H9 (cell line): ENCODE measurements at regions not wholly inside any gene's neighbourhood (a gene's known extent, or its start where the extent isn't known, plus 50 kb on each side); places are given as distances from the start of the nearest gene placed in this dataset.

ENCODE experiments used
- DNase-seq: peaks from one replicate; pipeline ENCODE4 v3.0.0-alpha.2; 2017
- H2AFZ ChIP-seq: one replicate; pipeline ENCODE4 v1.6.1; 2013; ENCODE audit warnings: mild to moderate bottlenecking, low read length, control low read depth, moderate library complexity
- H2AK5ac ChIP-seq: 2 replicates; pipeline ENCODE4 v1.6.1; 2013; ENCODE audit warnings: low read length, control low read depth, mixed read lengths; ENCODE audit not compliant: insufficient read length
- H2BK120ac ChIP-seq: one replicate; pipeline ENCODE4 v1.6.1; 2013; ENCODE audit warnings: low read depth, mild to moderate bottlenecking, low read length, control low read depth, inconsistent platforms; ENCODE audit not compliant: poor library complexity, severe bottlenecking
- H2BK12ac ChIP-seq: 2 replicates; pipeline ENCODE4 v1.6.1; 2013; ENCODE audit warnings: low read length, control low read depth, mixed read lengths, low read depth; ENCODE audit not compliant: insufficient read length
- H2BK15ac ChIP-seq: 2 replicates; pipeline ENCODE4 v1.6.1; 2013; ENCODE audit warnings: low read depth, low read length, control low read depth
- H2BK20ac ChIP-seq: one replicate; pipeline ENCODE4 v1.6.1; 2013; ENCODE audit warnings: low read depth, mild to moderate bottlenecking, low read length, control low read depth, inconsistent platforms; ENCODE audit not compliant: poor library complexity, severe bottlenecking
- H2BK5ac ChIP-seq: 2 replicates; pipeline ENCODE4 v1.6.1; 2013; ENCODE audit warnings: low read length, control low read depth, mixed read lengths; ENCODE audit not compliant: insufficient read length
- H3K14ac ChIP-seq: 2 replicates; pipeline ENCODE4 v1.6.1; 2013; ENCODE audit warnings: low read length, control low read depth; ENCODE audit not compliant: insufficient read depth
- H3K18ac ChIP-seq: 2 replicates; pipeline ENCODE4 v1.6.1; 2013; ENCODE audit warnings: low read depth, mild to moderate bottlenecking, mixed read lengths, low read length, control low read depth; ENCODE audit not compliant: insufficient read length
- H3K23ac ChIP-seq: 2 replicates; pipeline ENCODE4 v1.6.1; 2013; ENCODE audit warnings: low read length, control low read depth, mixed read lengths, low read depth; ENCODE audit not compliant: insufficient read length
- H3K23me2 ChIP-seq: 2 replicates; pipeline ENCODE4 v1.6.1; 2013; ENCODE audit warnings: low read depth, mild to moderate bottlenecking, mixed read lengths, low read length, control low read depth; ENCODE audit not compliant: insufficient read length, poor library complexity, severe bottlenecking
- H3K27ac ChIP-seq: 2 replicates; pipeline ENCODE4 v1.5.1; 2013; ENCODE audit warnings: low read length, control low read depth, mixed read lengths, low read depth; ENCODE audit not compliant: insufficient read length
- H3K27me3 ChIP-seq: 2 replicates; pipeline ENCODE4 v1.6.1; 2013; ENCODE audit warnings: low read length, control low read depth, inconsistent platforms; ENCODE audit not compliant: insufficient read depth
- H3K4ac ChIP-seq: 2 replicates; pipeline ENCODE4 v1.6.1; 2013; ENCODE audit warnings: low read depth, mild to moderate bottlenecking, control low read depth, inconsistent platforms, low read length, moderate library complexity
- H3K4me1 ChIP-seq: 2 replicates; pipeline ENCODE4 v1.6.1; 2013; ENCODE audit warnings: low read length, control low read depth, inconsistent platforms; ENCODE audit not compliant: insufficient read depth
- H3K4me2 ChIP-seq: 2 replicates; pipeline ENCODE4 v1.6.1; 2013; ENCODE audit warnings: low read length, control low read depth, mixed read lengths; ENCODE audit not compliant: insufficient read length, insufficient read depth
- H3K56ac ChIP-seq: 2 replicates; pipeline ENCODE4 v1.6.1; 2013; ENCODE audit warnings: low read depth, mild to moderate bottlenecking, mixed read lengths, low read length, control low read depth; ENCODE audit not compliant: insufficient read length
- H3K79me1 ChIP-seq: 2 replicates; pipeline ENCODE4 v1.6.1; 2013; ENCODE audit warnings: low read depth, mild to moderate bottlenecking, moderate library complexity, low read length, control low read depth, inconsistent platforms; ENCODE audit not compliant: insufficient read depth, poor library complexity, severe bottlenecking
- H3K79me2 ChIP-seq: 2 replicates; pipeline ENCODE4 v1.6.1; 2013; ENCODE audit warnings: low read length, control low read depth, inconsistent platforms; ENCODE audit not compliant: insufficient read depth
- H3K9ac ChIP-seq: 2 replicates; pipeline ENCODE4 v1.6.1; 2013; ENCODE audit warnings: low read length, control low read depth, mixed read lengths; ENCODE audit not compliant: insufficient read length; ENCODE audit errors: extremely low read depth
- H3K9me3 ChIP-seq: one replicate; pipeline ENCODE4 v1.6.1; 2013; ENCODE audit warnings: low read depth, low read length, inconsistent platforms; ENCODE audit not compliant: control insufficient read depth
- H3T11ph ChIP-seq: one replicate; pipeline ENCODE4 v1.6.1; 2013; ENCODE audit warnings: mild to moderate bottlenecking, low read length, control low read depth, inconsistent platforms
- H4K20me1 ChIP-seq: one replicate; pipeline ENCODE4 v1.6.1; 2013; ENCODE audit not compliant: control insufficient read depth, insufficient read length, insufficient read depth
- H4K5ac ChIP-seq: 2 replicates; pipeline ENCODE4 v1.6.1; 2013; ENCODE audit warnings: low read depth, mild to moderate bottlenecking, mixed read lengths, low read length, control low read depth; ENCODE audit not compliant: insufficient read length
- H4K8ac ChIP-seq: replicated peaks from 2 replicates; pipeline ENCODE4 v1.6.1; 2013; ENCODE audit warnings: low read length, control low read depth, mixed read lengths, low read depth; ENCODE audit not compliant: insufficient read length
- H4K91ac ChIP-seq: 2 replicates; pipeline ENCODE4 v1.6.1; 2013; ENCODE audit warnings: low read depth, mild to moderate bottlenecking, moderate library complexity, mixed read lengths, low read length, control low read depth; ENCODE audit not compliant: insufficient read length
- H3K27ac Mint-ChIP-seq, 3 experiments: 2 replicates in 2 of 3; 3 replicates in 1 of 3; pipeline ENCODE4 v1.8.0; 2020 to 2021; ENCODE audit warnings: mixed read lengths in 3 of 3, mild to moderate bottlenecking in 1 of 3, moderate library complexity in 1 of 3
- H3K27me3 Mint-ChIP-seq: 2 replicates; pipeline ENCODE4 v1.8.0; 2021; ENCODE audit warnings: low read depth, mild to moderate bottlenecking, moderate library complexity, mixed read lengths
- H3K36me3 Mint-ChIP-seq, 3 experiments: 2 replicates in 2 of 3; 3 replicates in 1 of 3; pipeline ENCODE4 v1.8.0; 2020 to 2021; ENCODE audit warnings: low read depth in 3 of 3, mixed read lengths in 3 of 3; ENCODE audit not compliant: insufficient read depth in 1 of 3
- H3K4me1 Mint-ChIP-seq, 2 experiments: 2 replicates each; pipeline ENCODE4 v1.8.0; 2020; ENCODE audit warnings: mixed read lengths in 2 of 2
- H3K4me3 Mint-ChIP-seq, 2 experiments: 2 replicates in 1 of 2; 3 replicates in 1 of 2; pipeline ENCODE4 v1.8.0; 2020 to 2021; ENCODE audit warnings: mild to moderate bottlenecking in 2 of 2, mixed read lengths in 2 of 2, moderate library complexity in 1 of 2
- H3K9me3 Mint-ChIP-seq, 2 experiments: 2 replicates in 1 of 2; 3 replicates in 1 of 2; pipeline ENCODE4 v1.8.0; 2020; ENCODE audit warnings: mild to moderate bottlenecking in 2 of 2, mixed read lengths in 2 of 2, moderate library complexity in 1 of 2
- CTCF ChIP-seq: fragments of 200-600 bp; sonication (generic); conservative IDR thresholded peaks from 3 replicates; pipeline ENCODE4 v1.8.0; 2021; ENCODE audit warnings: antibody characterized with exemption, mild to moderate bottlenecking
- WGBS: extraction: QIAGEN DNeasy Blood & Tissue Kit; methylation state at CpG from one replicate; pipeline ENCODE4 v1.1.7; 2013; ENCODE audit warnings: missing lambda C conversion rate, low lambda C conversion rate, mixed read lengths; ENCODE audit not compliant: insufficient read length; ENCODE audit errors: extremely low coverage; 5-methylcytosine and 5-hydroxymethylcytosine counted together

GRCh38 chr18:9011431-9011830, 91.1 kb upstream of the NDUFV2 start:
- no peak for TF ChIP-seq CTCF
- no CpG with 5 or more reads among the region's 5 CpGs for WGBS
- H3K23ac ChIP-seq = no peak overlapping the region
- no peak for DNase-seq
- no peaks in the 10 kb centered on the region; the same call in 1 of the 2 replicates for H3K4me1 ChIP-seq
- no peak overlapping the region for H3K27ac ChIP-seq
- no peak overlapping the region for H3K56ac ChIP-seq
- H3K36me3 Mint-ChIP-seq = no peaks in the 10 kb centered on the region
- H3K4me1 Mint-ChIP-seq = peaks cover 2% of the 10 kb centered on the region in 2 experiments
- H2BK12ac ChIP-seq = no peak overlapping the region
- no peak overlapping the region for H2BK15ac ChIP-seq
- no peaks in the 10 kb centered on the region for H3K79me1 ChIP-seq
- no peak overlapping the region for H3K4ac ChIP-seq
- H2BK20ac ChIP-seq = no peak overlapping the region
- no peaks in the 10 kb centered on the region for H3K9me3 ChIP-seq
- H3K27ac Mint-ChIP-seq = no peak overlapping the region
- no peak overlapping the region for H3K18ac ChIP-seq
- no peak overlapping the region for H3T11ph ChIP-seq
- no peaks in the 10 kb centered on the region for H3K23me2 ChIP-seq
- H2BK120ac ChIP-seq = no peak overlapping the region
- peaks cover 2% of the 10 kb centered on the region; the same call in 1 of the 2 replicates for H3K27me3 Mint-ChIP-seq
- no peak overlapping the region for H3K4me2 ChIP-seq
- H3K9ac ChIP-seq = no peak overlapping the region
- H4K91ac ChIP-seq = no peak overlapping the region
- no peak overlapping the region for H3K4me3 Mint-ChIP-seq
- no peaks in the 10 kb centered on the region for H3K27me3 ChIP-seq
- H4K5ac ChIP-seq = no peak overlapping the region
- H3K14ac ChIP-seq = no peak overlapping the region
- no peak overlapping the region for H4K8ac ChIP-seq
- H4K20me1 ChIP-seq = no peaks in the 10 kb centered on the region
- no peak overlapping the region for H2AFZ ChIP-seq
- H2AK5ac ChIP-seq = no peak overlapping the region
- H3K79me2 ChIP-seq = no peaks in the 10 kb centered on the region
- no peaks in the 10 kb centered on the region for H3K9me3 Mint-ChIP-seq
- no peak overlapping the region for H2BK5ac ChIP-seq
